ENCODE measurements at regions not wholly inside any gene's neighbourhood (a gene's known extent, or its start where the extent isn't known, plus 50 kb on each side); places are given as distances from the start of the nearest gene placed in this dataset.
"Not testable (repeated sequence)": the region's sequence is repeated elsewhere in the genome, so short reads cannot be mapped to it uniquely, and the experiment has no call there.

GRCh38 chr14:35174342-35174741 is 52.0 kb downstream of the PRORP start:
- DNase-seq, result no peak
- no peaks in the 10 kb centered on the region for H3K9me3 ChIP-seq (ENCODE audit: low read length)
- H3K4me1 Mint-ChIP-seq, result peaks cover 23 to 29% (median 27%) of the 10 kb centered on the region in 3 donors
- H3K4me1 ChIP-seq (ENCODE audit: insufficient read depth, low read length), result no peaks in the 10 kb centered on the region
- ChIA-PET POLR2A (no interaction called here), CTCF (no interaction called here)
- no peak overlapping the region for H3K27ac Mint-ChIP-seq
- H3K9me3 Mint-ChIP-seq, result peaks cover 0 to 3% (median 0%) of the 10 kb centered on the region in 5 donors
- H3K27me3 ChIP-seq (ENCODE audit: insufficient read depth, low read length, poor library complexity, severe bottlenecking), result no peaks in the 10 kb centered on the region
- no peak overlapping the region for H3K27ac ChIP-seq (ENCODE audit: low read depth, low read length)
- no peak overlapping the region for H3K4me3 ChIP-seq (ENCODE audit: low read length)
- H3K36me3 Mint-ChIP-seq, result peaks cover 21 to 40% (median 24%) of the 10 kb centered on the region in 3 donors
- peaks cover 4% of the 10 kb centered on the region for H3K36me3 ChIP-seq (ENCODE audit: insufficient read depth, low read length)
- H3K4me3 Mint-ChIP-seq, result no peak overlapping the region
- peaks cover 0 to 1% of the 10 kb centered on the region in 2 donors for H3K27me3 Mint-ChIP-seq

- Histone ChIP-seq H3K27me3 (ENCODE audit: insufficient read depth, low read length, poor library complexity, severe bottlenecking) (no peaks in the 10 kb centered on the region), H3K36me3 (ENCODE audit: insufficient read depth, low read length) (peaks cover 5% of the 10 kb centered on the region), H3K4me1 (ENCODE audit: insufficient read depth, low read length) (no peaks in the 10 kb centered on the region), H3K4me3 (ENCODE audit: low read length) (no peak overlapping the region), H3K9me3 (ENCODE audit: low read length) (no peaks in the 10 kb centered on the region), H3K27ac (ENCODE audit: low read depth, low read length) (no peak overlapping the region)
- H3K9me3 Mint-ChIP-seq, result no peaks in the 10 kb centered on the region
- H3K4me1 Mint-ChIP-seq, result peaks cover 11 to 26% (median 21%) of the 10 kb centered on the region in 3 donors
- DNase-seq, result no peak
- H3K36me3 Mint-ChIP-seq, result peaks cover 15 to 36% (median 19%) of the 10 kb centered on the region in 3 donors
- ChIA-PET POLR2A (no interaction called here), CTCF (no interaction called here)
- no peak overlapping the region for H3K4me3 Mint-ChIP-seq
- H3K27me3 Mint-ChIP-seq, result peaks cover 0 to 1% of the 10 kb centered on the region in 2 donors
- H3K27ac Mint-ChIP-seq, result no peak overlapping the region
Observed at GRCh38 chr14:35180179-35180578, 57.8 kb downstream of the PRORP start.

- H3K27me3 Mint-ChIP-seq; DNase-seq; H3K9me3 Mint-ChIP-seq; POLR2A ChIA-PET; H3K27ac ChIP-seq (ENCODE audit: low read depth, low read length); CTCF ChIA-PET; H3K27me3 ChIP-seq (ENCODE audit: insufficient read depth, low read length, poor library complexity, severe bottlenecking); H3K4me3 Mint-ChIP-seq; H3K4me3 ChIP-seq (ENCODE audit: low read length); H3K4me1 Mint-ChIP-seq; H3K36me3 ChIP-seq (ENCODE audit: insufficient read depth, low read length); H3K9me3 ChIP-seq (ENCODE audit: low read length); H3K4me1 ChIP-seq (ENCODE audit: insufficient read depth, low read length): not testable (repeated sequence)
- Mint-ChIP-seq H3K36me3 (peaks cover 9 to 46% (median 14%) of the 10 kb centered on the region in 3 donors), H3K27ac (peak overlapping the region in 2 of 8 donors; percentile 7 to 44)
Observed at GRCh38 chr14:35184891-35185290, 62.5 kb downstream of the PRORP start.

GRCh38 chr14:35189422-35189821 is 67.1 kb downstream of the PRORP start:
- no peak overlapping the region for H3K4me3 Mint-ChIP-seq
- no peaks in the 10 kb centered on the region for H3K9me3 ChIP-seq (ENCODE audit: low read length)
- no peaks in the 10 kb centered on the region for H3K36me3 ChIP-seq (ENCODE audit: insufficient read depth, low read length)
- H3K27me3 ChIP-seq (ENCODE audit: insufficient read depth, low read length, poor library complexity, severe bottlenecking), result no peaks in the 10 kb centered on the region
- no peak overlapping the region for H3K4me3 ChIP-seq (ENCODE audit: low read length)
- no peak overlapping the region for H3K27ac ChIP-seq (ENCODE audit: low read depth, low read length)
- H3K4me1 Mint-ChIP-seq, result peaks cover 0 to 7% (median 3%) of the 10 kb centered on the region in 3 donors
- no peaks in the 10 kb centered on the region for H3K9me3 Mint-ChIP-seq
- H3K36me3 Mint-ChIP-seq, result peaks cover 12 to 54% (median 24%) of the 10 kb centered on the region in 3 donors
- no peak for DNase-seq
- ChIA-PET CTCF (no interaction called here), POLR2A (no interaction called here)
- no peaks in the 10 kb centered on the region for H3K4me1 ChIP-seq (ENCODE audit: insufficient read depth, low read length)
- H3K27me3 Mint-ChIP-seq, result no peaks in the 10 kb centered on the region
- H3K27ac Mint-ChIP-seq, result no peak overlapping the region

- Histone ChIP-seq H3K9me3 (ENCODE audit: low read length) (no peaks in the 10 kb centered on the region), H3K27ac (ENCODE audit: low read depth, low read length) (no peak overlapping the region), H3K4me3 (ENCODE audit: low read length) (no peak overlapping the region), H3K4me1 (ENCODE audit: insufficient read depth, low read length) (peaks cover 4% of the 10 kb centered on the region), H3K27me3 (ENCODE audit: insufficient read depth, low read length, poor library complexity, severe bottlenecking) (no peaks in the 10 kb centered on the region), H3K36me3 (ENCODE audit: insufficient read depth, low read length) (no peaks in the 10 kb centered on the region)
- H3K9me3 Mint-ChIP-seq, result no peaks in the 10 kb centered on the region
- peaks cover 13 to 31% (median 20%) of the 10 kb centered on the region in 3 donors for H3K4me1 Mint-ChIP-seq
- POLR2A ChIA-PET, result interaction anchor here (0.7 kb wide), 1 partner anchor 8 kb away, joined by 3 read pairs; no protein-coding TSS in a partner anchor
- no peak overlapping the region for H3K4me3 Mint-ChIP-seq
- CTCF ChIA-PET, result interaction anchor here (1.1 kb wide), 1 partner anchor 219 kb away, joined by 3 read pairs; no protein-coding TSS in a partner anchor
- H3K27me3 Mint-ChIP-seq, result no peaks in the 10 kb centered on the region
- H3K27ac Mint-ChIP-seq, result no peak overlapping the region
- no peak for DNase-seq
- H3K36me3 Mint-ChIP-seq, result peaks cover 8 to 33% (median 21%) of the 10 kb centered on the region in 3 donors
Observed at GRCh38 chr14:35193161-35193560, 70.8 kb downstream of the PRORP start.

- H3K4me3 ChIP-seq (ENCODE audit: low read length); CTCF ChIA-PET; H3K4me3 Mint-ChIP-seq; H3K36me3 ChIP-seq (ENCODE audit: insufficient read depth, low read length); H3K9me3 Mint-ChIP-seq; POLR2A ChIA-PET; H3K4me1 ChIP-seq (ENCODE audit: insufficient read depth, low read length); H3K27me3 ChIP-seq (ENCODE audit: insufficient read depth, low read length, poor library complexity, severe bottlenecking); H3K27me3 Mint-ChIP-seq; H3K27ac ChIP-seq (ENCODE audit: low read depth, low read length); H3K9me3 ChIP-seq (ENCODE audit: low read length); DNase-seq: not testable (repeated sequence)
- Mint-ChIP-seq H3K27ac (peak overlapping the region in 2 of 8 donors; percentile 35 to 64), H3K4me1 (peaks cover 13 to 32% (median 20%) of the 10 kb centered on the region in 3 donors), H3K36me3 (peaks cover 8 to 28% (median 21%) of the 10 kb centered on the region in 3 donors)
Observed at GRCh38 chr14:35194183-35194582, 71.8 kb downstream of the PRORP start.

GRCh38 chr14:35196571-35196970 is 74.2 kb downstream of the PRORP start:
- Mint-ChIP-seq H3K9me3 (no peaks in the 10 kb centered on the region), H3K4me1 (peaks cover 20 to 39% (median 29%) of the 10 kb centered on the region in 3 donors), H3K4me3 (peak overlapping the region in 1 of 7 donors; percentile 15), H3K36me3 (peaks cover 8 to 23% (median 20%) of the 10 kb centered on the region in 3 donors), H3K27ac (peak overlapping the region; percentile 19 to 90 (median 72)), H3K27me3 (no peaks in the 10 kb centered on the region)
- POLR2A ChIA-PET, result no interaction called here
- Histone ChIP-seq H3K27me3 (ENCODE audit: insufficient read depth, low read length, poor library complexity, severe bottlenecking) (no peaks in the 10 kb centered on the region), H3K4me1 (ENCODE audit: insufficient read depth, low read length) (peaks cover 10% of the 10 kb centered on the region), H3K9me3 (ENCODE audit: low read length) (no peaks in the 10 kb centered on the region), H3K4me3 (ENCODE audit: low read length) (no peak overlapping the region), H3K36me3 (ENCODE audit: insufficient read depth, low read length) (no peaks in the 10 kb centered on the region), H3K27ac (ENCODE audit: low read depth, low read length) (no peak overlapping the region)
- no peak for DNase-seq
- CTCF ChIA-PET, result no interaction called here

GRCh38 chr14:35197015-35197414 is 74.7 kb downstream of the PRORP start:
- no peaks in the 10 kb centered on the region for H3K27me3 ChIP-seq (ENCODE audit: insufficient read depth, low read length, poor library complexity, severe bottlenecking)
- no peak overlapping the region for H3K4me3 ChIP-seq (ENCODE audit: low read length)
- H3K27ac Mint-ChIP-seq, result peak overlapping the region; percentile 16 to 76 (median 66)
- H3K9me3 ChIP-seq (ENCODE audit: low read length), result no peaks in the 10 kb centered on the region
- H3K27me3 Mint-ChIP-seq, result no peaks in the 10 kb centered on the region
- H3K36me3 ChIP-seq (ENCODE audit: insufficient read depth, low read length), result no peaks in the 10 kb centered on the region
- no peaks in the 10 kb centered on the region for H3K9me3 Mint-ChIP-seq
- peaks cover 11% of the 10 kb centered on the region for H3K4me1 ChIP-seq (ENCODE audit: insufficient read depth, low read length)
- peaks cover 8 to 18% (median 16%) of the 10 kb centered on the region in 3 donors for H3K36me3 Mint-ChIP-seq
- DNase-seq, result no peak
- ChIA-PET CTCF (no interaction called here), POLR2A (interaction anchor here (0.9 kb wide), 1 partner anchor 221 kb away, joined by 3 read pairs; no protein-coding TSS in a partner anchor)
- H3K4me1 Mint-ChIP-seq, result peaks cover 20 to 35% (median 29%) of the 10 kb centered on the region in 3 donors
- H3K27ac ChIP-seq (ENCODE audit: low read depth, low read length), result no peak overlapping the region
- H3K4me3 Mint-ChIP-seq, result peak overlapping the region in 1 of 7 donors; percentile 3
